Transverse colon (tissue), 4 donors: ENCODE measurements at regions not wholly inside any gene's neighbourhood (a gene's known extent, or its start where the extent isn't known, plus 50 kb on each side); places are given as distances from the start of the nearest gene placed in this dataset.

Experiments
- CTCF ChIP-seq, 5 experiments: fragments of 200-600 bp in 3 of 5; fragments of 450-650 bp in 2 of 5; sonication (generic) in 3 of 5; IDR thresholded peaks; 1 replicate in 2 of 5; 2 replicates in 3 of 5; pipeline ENCODE4 v1.5.1; 2016 to 2017; ENCODE audit warnings: antibody characterized with exemption in 5 of 5, inconsistent platforms in 3 of 5, mild to moderate bottlenecking in 2 of 5, moderate library complexity in 1 of 5
- EP300 ChIP-seq: sonication (generic); formaldehyde crosslinking; IDR thresholded peaks from one replicate; pipeline ENCODE4 v1.6.1; 2017; ENCODE audit warnings: antibody characterized with exemption, low read depth
- POLR2A ChIP-seq: fragments of 450-650 bp; IDR thresholded peaks from one replicate; pipeline ENCODE4 v1.6.1; 2016; ENCODE audit warnings: antibody characterized with exemption, mild to moderate bottlenecking, moderate library complexity
- POLR2AphosphoS5 ChIP-seq, 3 donors: sonication (generic); formaldehyde crosslinking; IDR thresholded peaks; one replicate each; pipeline ENCODE4 v1.6.1; 2016; ENCODE audit warnings: antibody characterized with exemption in 3 of 3

GRCh38 chr7:15011289-15011688 is 108.7 kb upstream of the DGKB start:
- TF ChIP-seq CTCF (IDR thresholded peaks at IDR 0.05) (no peak), EP300 (no peak), POLR2AphosphoS5 (IDR thresholded peaks at IDR 0.05) (no peak), POLR2A (no peak)
